Muscle of arm (tissue), 1 donor: ENCODE measurements at regions not wholly inside any gene's neighbourhood (a gene's known extent, or its start where the extent isn't known, plus 50 kb on each side); places are given as distances from the start of the nearest gene placed in this dataset.
A peak's percentile ranks its signal among the peaks of the same experiment; 100 is the strongest.

ENCODE experiments used
- DNase-seq: peaks from one replicate; pipeline ENCODE4 v3.0.0-alpha.2; 2013

GRCh38 chr11:130583801-130584211 lies 135.4 kb downstream of the ADAMTS15 start:
- DNase-seq, result no peak

- DNase-seq, result no peak
Observed at GRCh38 chr11:130585545-130585944, 137.1 kb downstream of the ADAMTS15 start.

GRCh38 chr11:130587658-130588057 lies 139.2 kb downstream of the ADAMTS15 start:
- DNase-seq, result no peak

- DNase-seq, result no peak
Observed at GRCh38 chr11:130588471-130588870, 140.0 kb downstream of the ADAMTS15 start.

GRCh38 chr11:130592056-130592455 lies 143.6 kb downstream of the ADAMTS15 start:
- DNase-seq, result no peak

GRCh38 chr11:130593064-130593463 lies 144.6 kb downstream of the ADAMTS15 start:
- DNase-seq, result no peak

GRCh38 chr11:130598433-130598832 lies 150.0 kb downstream of the ADAMTS15 start:
- DNase-seq, result no peak

- no peak for DNase-seq
Observed at GRCh38 chr11:130599073-130599654, 150.7 kb downstream of the ADAMTS15 start.

GRCh38 chr11:130600139-130600538 lies 151.7 kb downstream of the ADAMTS15 start:
- no peak for DNase-seq

GRCh38 chr11:130600616-130601015 lies 152.2 kb downstream of the ADAMTS15 start:
- no peak for DNase-seq

GRCh38 chr11:130601141-130601540 lies 152.7 kb downstream of the ADAMTS15 start:
- DNase-seq, result peak; percentile 63

GRCh38 chr11:130601764-130602460 lies 153.5 kb downstream of the ADAMTS15 start:
- DNase-seq, result no peak

GRCh38 chr11:130602641-130603334 lies 154.3 kb downstream of the ADAMTS15 start:
- no peak for DNase-seq

- no peak for DNase-seq
Observed at GRCh38 chr11:130603335-130603906, 155.0 kb downstream of the ADAMTS15 start.

- no peak for DNase-seq
Observed at GRCh38 chr11:130604606-130605005, 156.2 kb downstream of the ADAMTS15 start.

GRCh38 chr11:130606178-130606577 lies 157.7 kb downstream of the ADAMTS15 start:
- DNase-seq, result no peak

GRCh38 chr11:130606781-130607511 lies 158.5 kb downstream of the ADAMTS15 start:
- no peak for DNase-seq

GRCh38 chr11:130608287-130608686 lies 159.8 kb downstream of the ADAMTS15 start:
- no peak for DNase-seq

GRCh38 chr11:130609121-130610035 lies 160.9 kb downstream of the ADAMTS15 start:
- DNase-seq, result no peak

- no peak for DNase-seq
Observed at GRCh38 chr11:130611791-130612251, 163.4 kb downstream of the ADAMTS15 start.
